GM12878 (cell line): ENCODE measurements at regions not wholly inside any gene's neighbourhood (a gene's known extent, or its start where the extent isn't known, plus 50 kb on each side); places are given as distances from the start of the nearest gene placed in this dataset.

ENCODE experiments used
- ATAC-seq: fragments of 200-7000 bp; cut with Tn5 transposase; 3 replicates; pipeline ENCODE4 v1.9.1; 2020; ENCODE audit warnings: mild to moderate bottlenecking, moderate library complexity
- BruUV-seq: library from RNA; stranded (reverse); fragments of 400-500 nt; replicated peaks from 2 replicates; lab custom pipeline; 2021; lab: Mats Ljungman, UMichigan
- CTCF ChIA-PET: fragments of 300-600 bp; sonication (Branson Sonifier 250); formaldehyde crosslinking; extraction: SDS; loops from one replicate; lab custom pipeline; 2021; ENCODE audit warnings: inconsistent platforms; lab: Yijun Ruan, JAX
- POLR2A ChIA-PET: fragments of 350-600 bp; formaldehyde crosslinking; extraction: SDS; loops from one replicate; lab custom pipeline; 2021; ENCODE audit warnings: inconsistent platforms; lab: Charles Lee
- RAD21 ChIA-PET: fragments of 300-600 bp; sonication (Branson Sonifier 250); formaldehyde crosslinking; loops from one replicate; lab custom pipeline; 2023; ENCODE audit warnings: antibody characterized with exemption; ENCODE audit not compliant: unreplicated experiment; lab: Charles Lee
- SMC1A ChIA-PET: fragments of 300-600 bp; sonication (Branson Sonifier 250); formaldehyde crosslinking; loops from one replicate; lab custom pipeline; 2023; ENCODE audit not compliant: unreplicated experiment, uncharacterized antibody; lab: Charles Lee
- DNase-seq: peaks from one replicate; pipeline ENCODE4 v3.0.0-alpha.2; 2011; ENCODE audit warnings: low read depth, low spot score
- FAIRE-seq: peaks from 3 replicates; lab custom pipeline; 2011; peaks lifted over from hg19 to GRCh38; lab: Jason Lieb, UNC
- H2AFZ ChIP-seq: 2 replicates; pipeline ENCODE4 v1.6.0; 2011; ENCODE audit warnings: low read depth, low read length, control low read depth; ENCODE audit not compliant: control insufficient read depth
- H3K27ac ChIP-seq: 2 replicates; pipeline ENCODE4 v1.5.1; 2011; ENCODE audit warnings: control low read depth; ENCODE audit not compliant: control insufficient read depth, insufficient read depth
- H3K27me3 ChIP-seq, 2 experiments: replicated peaks in 1 of 2; 2 replicates each; pipeline versions ENCODE4 v1.6.0 to v1.6.1; 2011; ENCODE audit warnings: low read length in 1 of 2; ENCODE audit not compliant: control insufficient read depth in 2 of 2, insufficient read depth in 2 of 2
- H3K36me3 ChIP-seq, 2 experiments: 2 replicates each; pipeline ENCODE4 v1.5.1; 2011; ENCODE audit warnings: low read length in 1 of 2; ENCODE audit not compliant: control insufficient read depth in 2 of 2, insufficient read depth in 2 of 2
- H3K4me1 ChIP-seq: 2 replicates; pipeline ENCODE4 v1.6.1; 2011; ENCODE audit warnings: mild to moderate bottlenecking, low read length, moderate library complexity, mixed read lengths; ENCODE audit not compliant: control insufficient read depth, insufficient read depth
- H3K4me2 ChIP-seq: 2 replicates; pipeline ENCODE4 v1.6.0; 2011; ENCODE audit warnings: control low read depth; ENCODE audit not compliant: control insufficient read depth, insufficient read depth
- H3K4me3 ChIP-seq: fragments of 200-600 bp; sonication (generic); 2 replicates; pipeline ENCODE4 v1.5.1; 2016
- H3K79me2 ChIP-seq: 2 replicates; pipeline ENCODE4 v1.6.0; 2011; ENCODE audit warnings: low read length; ENCODE audit not compliant: control insufficient read depth, insufficient read depth
- H3K9ac ChIP-seq: 2 replicates; pipeline ENCODE4 v1.8.0; 2011; ENCODE audit warnings: low read length, control low read depth, mixed read lengths; ENCODE audit not compliant: control insufficient read depth, insufficient read depth
- H3K9me3 ChIP-seq: replicated peaks from 3 replicates; pipeline ENCODE4 v1.5.1; 2011; ENCODE audit warnings: mild to moderate bottlenecking, low read length; ENCODE audit not compliant: control insufficient read depth, insufficient read depth
- H4K20me1 ChIP-seq: 2 replicates; pipeline ENCODE4 v1.6.0; 2011; ENCODE audit not compliant: control insufficient read depth, insufficient read depth
- BCL11A ChIP-seq: IDR thresholded peaks from 2 replicates; pipeline ENCODE4 v1.6.1; 2011; ENCODE audit warnings: low read depth, low read length
- CHD2 ChIP-seq: IDR thresholded peaks from 2 replicates; pipeline ENCODE4 v1.6.1; 2011; ENCODE audit warnings: low read depth, low read length, improper control_type of control experiment, borderline replicate concordance
- NBN ChIP-seq: fragments of 450-650 bp; IDR thresholded peaks from 2 replicates; pipeline ENCODE4 v1.6.1; 2016
- RFX5 ChIP-seq: IDR thresholded peaks from 2 replicates; pipeline ENCODE4 v1.6.1; 2011; ENCODE audit warnings: low read depth, low read length, improper control_type of control experiment
- RUNX3 ChIP-seq: IDR thresholded peaks from 2 replicates; pipeline ENCODE4 v1.6.1; 2012; ENCODE audit warnings: low read length, inconsistent platforms
- SPI1 ChIP-seq: IDR thresholded peaks from 2 replicates; pipeline ENCODE4 v1.6.1; 2011; ENCODE audit warnings: low read depth, mild to moderate bottlenecking, low read length, moderate library complexity, borderline replicate concordance; ENCODE audit not compliant: insufficient read depth
- ZSCAN29 ChIP-seq: fragments of 450-650 bp; IDR thresholded peaks from 2 replicates; pipeline ENCODE4 v1.6.1; 2017; ENCODE audit warnings: mild to moderate bottlenecking, moderate library complexity
- ZZZ3 ChIP-seq: IDR thresholded peaks from 2 replicates; pipeline ENCODE4 v1.6.1; 2011; ENCODE audit warnings: low read depth; ENCODE audit not compliant: control insufficient read depth, insufficient read length
- WGBS: methylation state at CpG from one replicate; pipeline ENCODE4 v1.1.6; 2016; ENCODE audit warnings: low lambda C conversion rate; ENCODE audit not compliant: insufficient replicate concordance, insufficient coverage; ENCODE audit errors: missing lambda C conversion rate; 5-methylcytosine and 5-hydroxymethylcytosine counted together
- in situ Hi-C: fragments of 300-500 bp; cut with MboI; formaldehyde crosslinking; loops from 9 replicates; pipeline ENCODE4 v1.14.3; 2018; ENCODE audit warnings: mixed read lengths
- intact Hi-C: fragments of 100-400 bp; cut with micrococcal nuclease; formaldehyde crosslinking; loops from one replicate; pipeline ENCODE4 v1.14.2; 2022; ENCODE audit not compliant: unreplicated experiment
- TF ChIP-seq, protein P1 (sequence below): IDR thresholded peaks from 2 replicates; pipeline ENCODE4 v1.6.1; 2011; ENCODE audit warnings: low read depth, low read length, improper control_type of control experiment, borderline replicate concordance
- TF ChIP-seq, protein P2 (sequence below): IDR thresholded peaks from 2 replicates; pipeline ENCODE4 v1.6.1; 2012; ENCODE audit warnings: mild to moderate bottlenecking, low read depth, low read length
- TF ChIP-seq, protein P3 (sequence below): IDR thresholded peaks from 2 replicates; pipeline ENCODE4 v1.6.1; 2011; ENCODE audit warnings: borderline replicate concordance, low read depth, mild to moderate bottlenecking, moderate library complexity, low read length; ENCODE audit not compliant: insufficient read depth, poor library complexity, severe bottlenecking

DNA sequence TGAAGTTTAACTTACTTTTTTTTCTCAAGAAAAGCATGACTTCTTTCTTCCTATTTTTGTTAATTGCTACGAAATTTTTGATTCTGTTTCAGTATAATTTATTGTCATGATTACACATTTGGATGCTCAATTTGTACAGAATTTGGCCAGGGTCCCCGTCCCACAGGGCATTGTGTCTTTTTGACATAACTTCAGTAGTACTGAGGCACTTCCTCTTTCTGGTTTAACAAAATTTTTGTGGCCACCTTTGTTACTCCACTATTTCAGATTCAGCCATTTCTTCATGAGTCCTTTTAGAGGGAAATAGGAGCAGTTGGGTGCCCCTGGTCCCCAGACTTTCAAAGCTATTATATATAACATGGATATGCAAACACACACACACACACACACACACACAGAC is 1248.7 kb downstream of the PCDH7 start:
- H3K36me3 ChIP-seq, result no peaks in the 10 kb centered on the region
- no peak overlapping the region for H2AFZ ChIP-seq
- intact Hi-C loops (no loop called here), in situ Hi-C loops (no loop called here)
- FAIRE-seq, result no peak
- RAD21 ChIA-PET, result no interaction called here
- no peak overlapping the region for H3K27ac ChIP-seq
- H3K9me3 ChIP-seq, result no peaks in the 10 kb centered on the region
- no peaks in the 10 kb centered on the region for H3K79me2 ChIP-seq
- 0% methylated on average over 2 of the region's 2 CpGs for WGBS
- H3K4me2 ChIP-seq, result no peak overlapping the region
- TF ChIP-seq, protein P1, sequence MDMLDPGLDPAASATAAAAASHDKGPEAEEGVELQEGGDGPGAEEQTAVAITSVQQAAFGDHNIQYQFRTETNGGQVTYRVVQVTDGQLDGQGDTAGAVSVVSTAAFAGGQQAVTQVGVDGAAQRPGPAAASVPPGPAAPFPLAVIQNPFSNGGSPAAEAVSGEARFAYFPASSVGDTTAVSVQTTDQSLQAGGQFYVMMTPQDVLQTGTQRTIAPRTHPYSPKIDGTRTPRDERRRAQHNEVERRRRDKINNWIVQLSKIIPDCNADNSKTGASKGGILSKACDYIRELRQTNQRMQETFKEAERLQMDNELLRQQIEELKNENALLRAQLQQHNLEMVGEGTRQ, result no peak
- peak; percentile 32; the same call in 1 of the 2 replicates for TF ChIP-seq SPI1
- DNase-seq, result no peak
- no peaks in the 10 kb centered on the region for H3K27me3 ChIP-seq
- no peak overlapping the region for H3K4me3 ChIP-seq
- SMC1A ChIA-PET, result no interaction called here
- ATAC-seq, result no peak
- no peaks in the 10 kb centered on the region for H3K4me1 ChIP-seq
- H4K20me1 ChIP-seq, result no peaks in the 10 kb centered on the region
- POLR2A ChIA-PET, result no interaction called here
- CTCF ChIA-PET, result no interaction called here
- H3K9ac ChIP-seq, result no peak overlapping the region
- no TSS peak for BruUV-seq

DNA sequence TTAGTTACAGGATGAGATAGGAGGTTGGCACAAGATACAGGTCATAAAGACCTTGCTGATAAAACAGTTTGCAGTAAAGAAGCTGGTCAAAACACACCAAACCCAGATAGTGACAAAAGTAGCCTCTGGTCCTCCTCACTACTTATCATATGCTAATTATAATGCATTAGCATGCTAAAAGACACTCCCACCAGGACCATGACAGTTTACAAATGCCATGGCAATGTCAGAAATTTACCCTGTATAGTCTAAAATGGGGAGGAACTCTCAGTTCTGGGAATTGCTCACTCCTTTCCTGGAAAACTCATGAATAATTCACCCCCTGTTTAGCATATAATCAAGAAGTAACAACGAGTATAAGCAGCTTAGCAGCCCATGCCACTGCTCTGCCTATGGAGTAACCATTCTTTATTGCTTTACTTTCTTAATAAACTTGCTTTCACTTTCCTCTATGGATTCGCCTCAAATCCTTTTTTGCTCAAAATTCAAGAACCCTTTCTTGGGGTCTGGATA is 1254.4 kb downstream of the PCDH7 start:
- no peak for FAIRE-seq
- 0% methylated on average over 2 of the region's 2 CpGs for WGBS
- in situ Hi-C loops, result no loop called here

More for the DNA sequence above, 1254.4 kb downstream of the PCDH7 start:
- Histone ChIP-seq H3K9me3 (no peaks in the 10 kb centered on the region), H3K4me3 (no peak overlapping the region), H3K27me3 (no peaks in the 10 kb centered on the region), H2AFZ (no peak overlapping the region), H3K27ac (no peak overlapping the region), H3K4me1 (no peaks in the 10 kb centered on the region), H3K9ac (no peak overlapping the region), H3K36me3 (no peaks in the 10 kb centered on the region), H4K20me1 (no peaks in the 10 kb centered on the region), H3K4me2 (no peak overlapping the region), H3K79me2 (no peaks in the 10 kb centered on the region)
- ChIA-PET SMC1A (no interaction called here), POLR2A (no interaction called here), RAD21 (no interaction called here), CTCF (no interaction called here)
- ATAC-seq (no peak), DNase-seq (no peak)
- TF ChIP-seq, protein P2, sequence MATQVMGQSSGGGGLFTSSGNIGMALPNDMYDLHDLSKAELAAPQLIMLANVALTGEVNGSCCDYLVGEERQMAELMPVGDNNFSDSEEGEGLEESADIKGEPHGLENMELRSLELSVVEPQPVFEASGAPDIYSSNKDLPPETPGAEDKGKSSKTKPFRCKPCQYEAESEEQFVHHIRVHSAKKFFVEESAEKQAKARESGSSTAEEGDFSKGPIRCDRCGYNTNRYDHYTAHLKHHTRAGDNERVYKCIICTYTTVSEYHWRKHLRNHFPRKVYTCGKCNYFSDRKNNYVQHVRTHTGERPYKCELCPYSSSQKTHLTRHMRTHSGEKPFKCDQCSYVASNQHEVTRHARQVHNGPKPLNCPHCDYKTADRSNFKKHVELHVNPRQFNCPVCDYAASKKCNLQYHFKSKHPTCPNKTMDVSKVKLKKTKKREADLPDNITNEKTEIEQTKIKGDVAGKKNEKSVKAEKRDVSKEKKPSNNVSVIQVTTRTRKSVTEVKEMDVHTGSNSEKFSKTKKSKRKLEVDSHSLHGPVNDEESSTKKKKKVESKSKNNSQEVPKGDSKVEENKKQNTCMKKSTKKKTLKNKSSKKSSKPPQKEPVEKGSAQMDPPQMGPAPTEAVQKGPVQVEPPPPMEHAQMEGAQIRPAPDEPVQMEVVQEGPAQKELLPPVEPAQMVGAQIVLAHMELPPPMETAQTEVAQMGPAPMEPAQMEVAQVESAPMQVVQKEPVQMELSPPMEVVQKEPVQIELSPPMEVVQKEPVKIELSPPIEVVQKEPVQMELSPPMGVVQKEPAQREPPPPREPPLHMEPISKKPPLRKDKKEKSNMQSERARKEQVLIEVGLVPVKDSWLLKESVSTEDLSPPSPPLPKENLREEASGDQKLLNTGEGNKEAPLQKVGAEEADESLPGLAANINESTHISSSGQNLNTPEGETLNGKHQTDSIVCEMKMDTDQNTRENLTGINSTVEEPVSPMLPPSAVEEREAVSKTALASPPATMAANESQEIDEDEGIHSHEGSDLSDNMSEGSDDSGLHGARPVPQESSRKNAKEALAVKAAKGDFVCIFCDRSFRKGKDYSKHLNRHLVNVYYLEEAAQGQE, result no peak
- TF ChIP-seq, protein P3, sequence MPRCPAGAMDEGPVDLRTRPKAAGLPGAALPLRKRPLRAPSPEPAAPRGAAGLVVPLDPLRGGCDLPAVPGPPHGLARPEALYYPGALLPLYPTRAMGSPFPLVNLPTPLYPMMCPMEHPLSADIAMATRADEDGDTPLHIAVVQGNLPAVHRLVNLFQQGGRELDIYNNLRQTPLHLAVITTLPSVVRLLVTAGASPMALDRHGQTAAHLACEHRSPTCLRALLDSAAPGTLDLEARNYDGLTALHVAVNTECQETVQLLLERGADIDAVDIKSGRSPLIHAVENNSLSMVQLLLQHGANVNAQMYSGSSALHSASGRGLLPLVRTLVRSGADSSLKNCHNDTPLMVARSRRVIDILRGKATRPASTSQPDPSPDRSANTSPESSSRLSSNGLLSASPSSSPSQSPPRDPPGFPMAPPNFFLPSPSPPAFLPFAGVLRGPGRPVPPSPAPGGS, result no peak
- TF ChIP-seq NBN, result no peak
- TF ChIP-seq CHD2, result no peak
- TF ChIP-seq BCL11A, result no peak
- TF ChIP-seq RUNX3, result no peak
- no peak for TF ChIP-seq RFX5
- TF ChIP-seq ZSCAN29, result no peak
- TF ChIP-seq ZZZ3, result no peak
- intact Hi-C loops, result no loop called here
- no TSS peak for BruUV-seq
